ENCODE measurements at regions not wholly inside any gene's neighbourhood (a gene's known extent, or its start where the extent isn't known, plus 50 kb on each side); places are given as distances from the start of the nearest gene placed in this dataset.

GRCh38 chr6:40803897-40804702 lies 216.9 kb upstream of the LRFN2 start:
- H3K4me3 ChIP-seq (ENCODE audit: control insufficient read depth, low read depth, low read length): no peak overlapping the region
- no peak for DNase-seq (ENCODE audit: low read depth)
- TF ChIP-seq CTCF (conservative IDR thresholded peaks at IDR 0.05; ENCODE audit: control insufficient read depth, insufficient read depth, low read depth, low read length): no peak

- no peak overlapping the region for H3K4me3 ChIP-seq (ENCODE audit: control insufficient read depth, low read depth, low read length)
- no peak for TF ChIP-seq CTCF (conservative IDR thresholded peaks at IDR 0.05; ENCODE audit: control insufficient read depth, insufficient read depth, low read depth, low read length)
- DNase-seq (ENCODE audit: low read depth): no peak
Measured at GRCh38 chr6:40802481-40802880, 215.3 kb upstream of the LRFN2 start.

- no peak for TF ChIP-seq CTCF (conservative IDR thresholded peaks at IDR 0.05; ENCODE audit: control insufficient read depth, insufficient read depth, low read depth, low read length)
- no peak overlapping the region for H3K4me3 ChIP-seq (ENCODE audit: control insufficient read depth, low read depth, low read length)
Measured at GRCh38 chr6:40799296-40800140, 212.4 kb upstream of the LRFN2 start.

GRCh38 chr6:40798069-40798770 lies 211.1 kb upstream of the LRFN2 start:
- no peak for TF ChIP-seq CTCF (conservative IDR thresholded peaks at IDR 0.05; ENCODE audit: control insufficient read depth, insufficient read depth, low read depth, low read length)
- no peak for DNase-seq (ENCODE audit: low read depth)
- no peak overlapping the region for H3K4me3 ChIP-seq (ENCODE audit: control insufficient read depth, low read depth, low read length)

More at GRCh38 chr6:40799296-40800140, 212.4 kb upstream of the LRFN2 start:
- DNase-seq (ENCODE audit: low read depth): no peak

- peak; percentile 7 for DNase-seq (ENCODE audit: low read depth)
- no peak for TF ChIP-seq CTCF (conservative IDR thresholded peaks at IDR 0.05; ENCODE audit: control insufficient read depth, insufficient read depth, low read depth, low read length)
- H3K4me3 ChIP-seq (ENCODE audit: control insufficient read depth, low read depth, low read length): no peak overlapping the region
Measured at GRCh38 chr6:40796260-40797221, 209.4 kb upstream of the LRFN2 start.

Measured in fibroblast of mammary gland (primary cell).